ENCODE measurements at regions not wholly inside any gene's neighbourhood (a gene's known extent, or its start where the extent isn't known, plus 50 kb on each side); places are given as distances from the start of the nearest gene placed in this dataset.

DNA sequence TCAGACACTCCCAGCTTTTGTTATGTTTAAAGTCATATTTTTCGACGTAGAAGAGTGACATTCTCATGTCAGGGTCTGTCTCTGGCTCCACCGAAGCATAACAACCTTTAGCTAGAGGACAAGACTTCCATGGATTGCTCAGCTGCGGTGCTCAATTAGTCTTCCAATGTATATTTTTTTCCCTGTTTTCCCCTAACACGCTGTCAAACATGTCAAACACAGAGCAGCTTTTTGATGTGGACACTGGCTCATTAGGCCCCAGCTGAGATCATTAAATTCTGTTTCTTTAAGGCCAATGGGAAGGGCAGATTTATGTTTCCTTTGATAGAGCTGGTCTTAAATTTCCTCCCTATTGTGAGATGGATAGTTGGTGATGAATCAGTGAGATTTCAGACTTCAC lies 525.4 kb downstream of the PIK3C3 start:
- Histone ChIP-seq H3K79me2 (ENCODE audit: control insufficient read depth, insufficient read depth, low read length) (no peaks in the 10 kb centered on the region), H3K27me3 (ENCODE audit: control insufficient read depth, insufficient read depth, low read length) (no peaks in the 10 kb centered on the region), H3K9me3 (ENCODE audit: control insufficient read depth, insufficient read depth, low read depth, low read length) (no peaks in the 10 kb centered on the region), H2AFZ (ENCODE audit: low read length) (no peak overlapping the region), H3K36me3 (ENCODE audit: control insufficient read depth, insufficient read depth, low read length) (no peaks in the 10 kb centered on the region), H3K4me3 (replicated peaks in 1 of 4; ENCODE audit: control extremely low read depth in 1 of 4, insufficient read depth in 1 of 4, low read depth in 3 of 4, low read length in 4 of 4) (no peak overlapping the region), H3K4me1 (ENCODE audit: control insufficient read depth, extremely low read depth, insufficient read depth, low read length) (no peaks in the 10 kb centered on the region), H4K20me1 (ENCODE audit: control insufficient read depth, extremely low read depth, insufficient read depth, low read length) (no peaks in the 10 kb centered on the region), H3K4me2 (ENCODE audit: extremely low read depth, insufficient read depth, low read length) (no peak overlapping the region), H3K27ac (ENCODE audit: insufficient read depth, low read length) (no peak overlapping the region), H3K9ac (ENCODE audit: insufficient read depth, low read length) (no peak overlapping the region)
- no peak for DNase-seq (ENCODE audit: low read depth in 2 of 2)
- TF ChIP-seq EZH2 (IDR thresholded peaks at IDR 0.05; ENCODE audit: low read length, missing control alignments): no peak
- TF ChIP-seq, protein P1, sequence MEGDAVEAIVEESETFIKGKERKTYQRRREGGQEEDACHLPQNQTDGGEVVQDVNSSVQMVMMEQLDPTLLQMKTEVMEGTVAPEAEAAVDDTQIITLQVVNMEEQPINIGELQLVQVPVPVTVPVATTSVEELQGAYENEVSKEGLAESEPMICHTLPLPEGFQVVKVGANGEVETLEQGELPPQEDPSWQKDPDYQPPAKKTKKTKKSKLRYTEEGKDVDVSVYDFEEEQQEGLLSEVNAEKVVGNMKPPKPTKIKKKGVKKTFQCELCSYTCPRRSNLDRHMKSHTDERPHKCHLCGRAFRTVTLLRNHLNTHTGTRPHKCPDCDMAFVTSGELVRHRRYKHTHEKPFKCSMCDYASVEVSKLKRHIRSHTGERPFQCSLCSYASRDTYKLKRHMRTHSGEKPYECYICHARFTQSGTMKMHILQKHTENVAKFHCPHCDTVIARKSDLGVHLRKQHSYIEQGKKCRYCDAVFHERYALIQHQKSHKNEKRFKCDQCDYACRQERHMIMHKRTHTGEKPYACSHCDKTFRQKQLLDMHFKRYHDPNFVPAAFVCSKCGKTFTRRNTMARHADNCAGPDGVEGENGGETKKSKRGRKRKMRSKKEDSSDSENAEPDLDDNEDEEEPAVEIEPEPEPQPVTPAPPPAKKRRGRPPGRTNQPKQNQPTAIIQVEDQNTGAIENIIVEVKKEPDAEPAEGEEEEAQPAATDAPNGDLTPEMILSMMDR (conservative IDR thresholded peaks at IDR 0.05 in 1 of 2, IDR thresholded peaks at IDR 0.05 in 1 of 2; ENCODE audit: low read depth in 1 of 2, low read length in 2 of 2): no peak

DNA sequence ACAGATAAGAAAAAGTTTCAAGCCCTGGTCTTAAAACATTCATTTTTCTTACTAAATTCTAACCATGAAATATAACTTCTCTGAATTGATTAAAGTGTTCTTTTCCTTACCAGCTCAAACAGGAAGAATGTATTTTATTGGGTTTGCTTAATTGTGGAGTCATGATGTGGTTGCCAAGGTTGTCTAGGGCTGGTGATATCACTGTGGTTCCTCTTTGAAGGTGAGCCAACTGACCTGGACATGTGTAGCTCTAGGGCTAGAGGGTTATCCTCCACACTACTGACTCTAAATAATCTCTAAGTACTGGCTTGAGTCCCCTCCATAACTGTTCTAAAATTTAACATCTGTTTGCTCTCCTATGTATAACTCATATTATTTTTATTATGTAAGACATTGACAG lies 529.6 kb downstream of the PIK3C3 start:
- Histone ChIP-seq H3K9ac (ENCODE audit: insufficient read depth, low read length) (no peak overlapping the region), H3K4me1 (ENCODE audit: control insufficient read depth, extremely low read depth, insufficient read depth, low read length) (no peaks in the 10 kb centered on the region), H3K4me3 (replicated peaks in 1 of 4; ENCODE audit: control extremely low read depth in 1 of 4, insufficient read depth in 1 of 4, low read depth in 3 of 4, low read length in 4 of 4) (no peak overlapping the region), H2AFZ (ENCODE audit: low read length) (no peak overlapping the region), H3K4me2 (ENCODE audit: extremely low read depth, insufficient read depth, low read length) (no peak overlapping the region), H3K27me3 (ENCODE audit: control insufficient read depth, insufficient read depth, low read length) (no peaks in the 10 kb centered on the region), H3K27ac (ENCODE audit: insufficient read depth, low read length) (no peak overlapping the region), H3K9me3 (ENCODE audit: control insufficient read depth, insufficient read depth, low read depth, low read length) (no peaks in the 10 kb centered on the region), H4K20me1 (ENCODE audit: control insufficient read depth, extremely low read depth, insufficient read depth, low read length) (no peaks in the 10 kb centered on the region), H3K36me3 (ENCODE audit: control insufficient read depth, insufficient read depth, low read length) (no peaks in the 10 kb centered on the region), H3K79me2 (ENCODE audit: control insufficient read depth, insufficient read depth, low read length) (no peaks in the 10 kb centered on the region)
- DNase-seq (ENCODE audit: low read depth in 2 of 2): no peak
- no peak for TF ChIP-seq EZH2 (IDR thresholded peaks at IDR 0.05; ENCODE audit: low read length, missing control alignments)
- TF ChIP-seq, protein P1 (conservative IDR thresholded peaks at IDR 0.05 in 1 of 2, IDR thresholded peaks at IDR 0.05 in 1 of 2; ENCODE audit: low read depth in 1 of 2, low read length in 2 of 2): no peak

DNA sequence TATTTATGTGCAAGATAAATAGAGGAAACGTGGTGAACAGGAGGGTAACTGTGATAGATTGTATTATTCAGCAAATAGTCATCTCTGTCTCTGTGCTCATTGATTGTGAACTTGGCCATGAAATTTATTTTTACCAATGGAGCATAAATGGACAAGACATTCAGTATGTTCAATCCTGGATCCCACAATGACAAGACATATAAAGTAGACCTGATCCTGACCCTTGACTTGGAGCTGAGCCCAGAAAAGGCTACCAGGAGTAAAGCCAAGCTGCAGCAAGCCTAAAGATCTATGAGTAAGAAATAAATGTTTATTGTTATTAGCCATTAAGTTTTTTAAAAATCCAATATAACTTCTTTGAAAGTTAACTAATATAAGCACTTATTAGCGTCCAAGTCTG lies 531.2 kb downstream of the PIK3C3 start:
- Histone ChIP-seq H3K9ac (ENCODE audit: insufficient read depth, low read length) (no peak overlapping the region), H4K20me1 (ENCODE audit: control insufficient read depth, extremely low read depth, insufficient read depth, low read length) (no peaks in the 10 kb centered on the region), H3K4me1 (ENCODE audit: control insufficient read depth, extremely low read depth, insufficient read depth, low read length) (no peaks in the 10 kb centered on the region), H3K27ac (ENCODE audit: insufficient read depth, low read length) (no peak overlapping the region), H3K79me2 (ENCODE audit: control insufficient read depth, insufficient read depth, low read length) (no peaks in the 10 kb centered on the region), H3K4me3 (replicated peaks in 1 of 4; ENCODE audit: control extremely low read depth in 1 of 4, insufficient read depth in 1 of 4, low read depth in 3 of 4, low read length in 4 of 4) (no peak overlapping the region), H2AFZ (ENCODE audit: low read length) (no peak overlapping the region), H3K27me3 (ENCODE audit: control insufficient read depth, insufficient read depth, low read length) (no peaks in the 10 kb centered on the region), H3K36me3 (ENCODE audit: control insufficient read depth, insufficient read depth, low read length) (no peaks in the 10 kb centered on the region), H3K9me3 (ENCODE audit: control insufficient read depth, insufficient read depth, low read depth, low read length) (no peaks in the 10 kb centered on the region), H3K4me2 (ENCODE audit: extremely low read depth, insufficient read depth, low read length) (no peak overlapping the region)
- TF ChIP-seq EZH2 (IDR thresholded peaks at IDR 0.05; ENCODE audit: low read length, missing control alignments): no peak
- TF ChIP-seq, protein P1 (conservative IDR thresholded peaks at IDR 0.05 in 1 of 2, IDR thresholded peaks at IDR 0.05 in 1 of 2; ENCODE audit: low read depth in 1 of 2, low read length in 2 of 2): no peak
- peak in 1 of 2 donors; percentile 50 for DNase-seq (ENCODE audit: low read depth in 2 of 2)

All from fibroblast of lung (primary cell).